HEK293 (cell line): ENCODE measurements at regions not wholly inside any gene's neighbourhood (a gene's known extent, or its start where the extent isn't known, plus 50 kb on each side); places are given as distances from the start of the nearest gene placed in this dataset.
"Not testable (repeated sequence)": the region's sequence is repeated elsewhere in the genome, so short reads cannot be mapped to it uniquely, and the experiment has no call there.

ENCODE experiments used
- CTCF ChIA-PET: fragments of 350-600 bp; formaldehyde crosslinking; extraction: SDS; loops from one replicate; lab custom pipeline; 2021; ENCODE audit warnings: antibody characterized with exemption; lab: Yijun Ruan, JAX
- POLR2A ChIA-PET: fragments of 300-600 bp; formaldehyde crosslinking; extraction: SDS; loops from one replicate; lab custom pipeline; 2020; ENCODE audit warnings: antibody characterized with exemption, inconsistent platforms; lab: Yijun Ruan, JAX
- H3K27ac ChIP-seq: fragments of 200-500 bp; sonication (Bioruptor generic); 2 replicates; pipeline ENCODE4 v1.5.1; 2014; ENCODE audit warnings: low read depth, low read length, control low read depth, inconsistent platforms; ENCODE audit errors: extremely low read depth
- H3K36me3 ChIP-seq, 2 experiments: fragments of 200-500 bp in 1 of 2; sonication (Bioruptor generic) in 1 of 2; 1 replicate in 1 of 2; 2 replicates in 1 of 2; pipeline ENCODE4 v1.5.1; 2014 to 2017; ENCODE audit warnings: inconsistent platforms in 2 of 2, low read length in 2 of 2; ENCODE audit not compliant: control insufficient read depth in 2 of 2, insufficient read depth in 1 of 2
- H3K4me1 ChIP-seq: fragments of 200-500 bp; sonication (Bioruptor generic); 2 replicates; pipeline ENCODE4 v1.5.1; 2014; ENCODE audit warnings: mild to moderate bottlenecking, low read length, inconsistent platforms; ENCODE audit not compliant: control insufficient read depth, insufficient read depth
- H3K4me3 ChIP-seq: 2 replicates; pipeline ENCODE4 v1.5.1; 2011; ENCODE audit warnings: low read depth, mild to moderate bottlenecking, control low read depth, low read length, moderate library complexity
- H3K9me3 ChIP-seq: fragments of 200-500 bp; sonication (Bioruptor generic); 2 replicates; pipeline ENCODE4 v1.5.1; 2014; ENCODE audit warnings: low read depth, low read length, inconsistent platforms; ENCODE audit not compliant: control insufficient read depth, insufficient read depth
- IKZF3 ChIP-seq: fragments of 450-650 bp; IDR thresholded peaks from 2 replicates; pipeline ENCODE4 v1.5.0; 2018; ENCODE audit warnings: missing biosample characterization, mild to moderate bottlenecking, missing genetic modification characterization, moderate library complexity
- MZF1 ChIP-seq: fragments of 450-650 bp; formaldehyde crosslinking; IDR thresholded peaks from 2 replicates; pipeline ENCODE4 v1.5.1; 2017; ENCODE audit warnings: missing biosample characterization, missing genetic modification characterization, borderline replicate concordance
- OSR2 ChIP-seq: fragments of 450-650 bp; formaldehyde crosslinking; IDR thresholded peaks from 2 replicates; pipeline ENCODE4 v1.5.1; 2016; ENCODE audit warnings: missing biosample characterization, missing genetic modification characterization
- OVOL3 ChIP-seq: fragments of 450-650 bp; formaldehyde crosslinking; IDR thresholded peaks from 2 replicates; pipeline ENCODE4 v1.5.1; 2016; ENCODE audit warnings: missing biosample characterization, missing genetic modification characterization
- PRDM6 ChIP-seq: fragments of 450-650 bp; formaldehyde crosslinking; IDR thresholded peaks from 2 replicates; pipeline ENCODE4 v1.5.1; 2017; ENCODE audit warnings: missing biosample characterization, missing genetic modification characterization
- SETDB1 ChIP-seq: IDR thresholded peaks from one replicate; pipeline ENCODE4 v1.6.1; 2017; ENCODE audit warnings: mild to moderate bottlenecking, low read length, moderate library complexity, mixed read lengths; ENCODE audit not compliant: insufficient read length
- ZNF112 ChIP-seq: fragments of 450-650 bp; formaldehyde crosslinking; IDR thresholded peaks from 2 replicates; pipeline ENCODE4 v1.5.0; 2017; ENCODE audit warnings: missing biosample characterization, missing genetic modification characterization
- ZNF221 ChIP-seq: fragments of 450-650 bp; formaldehyde crosslinking; IDR thresholded peaks from 2 replicates; pipeline ENCODE4 v1.5.1; 2017; ENCODE audit warnings: missing biosample characterization, missing genetic modification characterization, borderline replicate concordance
- ZNF248 ChIP-seq: fragments of 450-650 bp; formaldehyde crosslinking; IDR thresholded peaks from 2 replicates; pipeline ENCODE4 v1.5.1; 2017; ENCODE audit warnings: missing biosample characterization, missing genetic modification characterization
- ZNF280C ChIP-seq: fragments of 450-650 bp; formaldehyde crosslinking; IDR thresholded peaks from 2 replicates; pipeline ENCODE4 v1.5.1; 2016; ENCODE audit warnings: missing biosample characterization, missing genetic modification characterization
- ZNF302 ChIP-seq: fragments of 450-650 bp; formaldehyde crosslinking; IDR thresholded peaks from 2 replicates; pipeline ENCODE4 v1.5.1; 2016; ENCODE audit warnings: missing biosample characterization, missing genetic modification characterization, low read depth
- ZNF416 ChIP-seq: fragments of 450-650 bp; formaldehyde crosslinking; IDR thresholded peaks from 2 replicates; pipeline ENCODE4 v1.5.1; 2016; ENCODE audit warnings: missing biosample characterization, missing genetic modification characterization
- ZNF423 ChIP-seq: fragments of 450-650 bp; formaldehyde crosslinking; IDR thresholded peaks from 2 replicates; pipeline ENCODE4 v1.5.1; 2016; ENCODE audit warnings: missing biosample characterization, missing genetic modification characterization
- ZNF433 ChIP-seq: fragments of 450-650 bp; formaldehyde crosslinking; IDR thresholded peaks from 2 replicates; pipeline ENCODE4 v1.5.1; 2016; ENCODE audit warnings: missing biosample characterization, missing genetic modification characterization, low read depth
- ZNF544 ChIP-seq: fragments of 450-650 bp; formaldehyde crosslinking; IDR thresholded peaks from 2 replicates; pipeline ENCODE4 v1.5.0; 2017; ENCODE audit warnings: missing biosample characterization, missing genetic modification characterization
- ZNF560 ChIP-seq: fragments of 450-650 bp; formaldehyde crosslinking; IDR thresholded peaks from 2 replicates; pipeline ENCODE4 v1.5.1; 2017; ENCODE audit warnings: missing biosample characterization, missing genetic modification characterization, borderline replicate concordance
- ZNF610 ChIP-seq: fragments of 450-650 bp; formaldehyde crosslinking; IDR thresholded peaks from 2 replicates; pipeline ENCODE4 v1.5.1; 2016; ENCODE audit warnings: missing biosample characterization, missing genetic modification characterization, borderline replicate concordance
- ZNF660 ChIP-seq: fragments of 450-650 bp; IDR thresholded peaks from 2 replicates; pipeline ENCODE4 v1.5.1; 2018; ENCODE audit warnings: missing biosample characterization, mild to moderate bottlenecking, missing genetic modification characterization
- ZNF791 ChIP-seq: fragments of 450-650 bp; formaldehyde crosslinking; IDR thresholded peaks from 2 replicates; pipeline ENCODE4 v1.5.1; 2016; ENCODE audit warnings: missing biosample characterization, missing genetic modification characterization
- ZNF837 ChIP-seq: fragments of 450-650 bp; formaldehyde crosslinking; IDR thresholded peaks from 2 replicates; pipeline ENCODE4 v1.5.1; 2016; ENCODE audit warnings: missing biosample characterization, missing genetic modification characterization
- TF ChIP-seq, protein P1 (sequence below): fragments of 450-650 bp; formaldehyde crosslinking; IDR thresholded peaks from 2 replicates; pipeline ENCODE4 v1.5.1; 2017; ENCODE audit warnings: missing biosample characterization, missing genetic modification characterization
- TF ChIP-seq, protein P2 (sequence below): fragments of 450-650 bp; formaldehyde crosslinking; IDR thresholded peaks from 2 replicates; pipeline ENCODE4 v1.5.1; 2016; ENCODE audit warnings: missing biosample characterization, missing genetic modification characterization

DNA sequence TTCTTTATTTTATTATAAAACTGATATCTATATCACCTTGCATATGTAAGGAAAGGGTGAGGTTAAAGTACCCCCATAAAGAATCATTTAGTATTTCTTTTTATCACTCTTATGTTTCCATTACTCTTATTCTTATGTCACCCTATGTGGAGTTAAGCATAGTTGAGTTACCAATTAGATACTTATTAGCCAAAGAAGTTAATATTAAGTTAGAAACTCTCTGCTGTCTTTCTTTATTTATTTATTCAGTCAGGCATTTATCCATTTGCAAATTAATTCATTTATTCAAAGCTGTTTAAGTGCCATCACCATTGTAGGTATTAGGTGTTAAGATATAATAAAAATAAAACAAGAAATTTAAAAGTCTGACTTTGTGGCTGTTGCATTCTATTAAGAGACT is 1279.1 kb upstream of the CITED2 start:
- TF ChIP-seq ZNF423 (tag by site-specific recombination): no peak
- no peak for TF ChIP-seq ZNF544
- TF ChIP-seq PRDM6 (tag by site-specific recombination): no peak
- TF ChIP-seq OSR2 (tag by site-specific recombination): no peak
- TF ChIP-seq ZNF791 (tag by site-specific recombination): no peak
- no peak for TF ChIP-seq ZNF112 (tag by site-specific recombination)
- TF ChIP-seq IKZF3: no peak
- TF ChIP-seq ZNF837: no peak
- no peak for TF ChIP-seq ZNF660
- TF ChIP-seq, protein P1, sequence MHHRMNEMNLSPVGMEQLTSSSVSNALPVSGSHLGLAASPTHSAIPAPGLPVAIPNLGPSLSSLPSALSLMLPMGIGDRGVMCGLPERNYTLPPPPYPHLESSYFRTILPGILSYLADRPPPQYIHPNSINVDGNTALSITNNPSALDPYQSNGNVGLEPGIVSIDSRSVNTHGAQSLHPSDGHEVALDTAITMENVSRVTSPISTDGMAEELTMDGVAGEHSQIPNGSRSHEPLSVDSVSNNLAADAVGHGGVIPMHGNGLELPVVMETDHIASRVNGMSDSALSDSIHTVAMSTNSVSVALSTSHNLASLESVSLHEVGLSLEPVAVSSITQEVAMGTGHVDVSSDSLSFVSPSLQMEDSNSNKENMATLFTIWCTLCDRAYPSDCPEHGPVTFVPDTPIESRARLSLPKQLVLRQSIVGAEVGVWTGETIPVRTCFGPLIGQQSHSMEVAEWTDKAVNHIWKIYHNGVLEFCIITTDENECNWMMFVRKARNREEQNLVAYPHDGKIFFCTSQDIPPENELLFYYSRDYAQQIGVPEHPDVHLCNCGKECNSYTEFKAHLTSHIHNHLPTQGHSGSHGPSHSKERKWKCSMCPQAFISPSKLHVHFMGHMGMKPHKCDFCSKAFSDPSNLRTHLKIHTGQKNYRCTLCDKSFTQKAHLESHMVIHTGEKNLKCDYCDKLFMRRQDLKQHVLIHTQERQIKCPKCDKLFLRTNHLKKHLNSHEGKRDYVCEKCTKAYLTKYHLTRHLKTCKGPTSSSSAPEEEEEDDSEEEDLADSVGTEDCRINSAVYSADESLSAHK (tag by site-specific recombination): no peak
- TF ChIP-seq ZNF221: no peak
- TF ChIP-seq ZNF433 (tag by site-specific recombination): no peak
- no peak for TF ChIP-seq OVOL3 (tag by site-specific recombination)
- TF ChIP-seq, all 188 proteins: peak for 0
- Histone ChIP-seq H3K36me3 (no peaks in the 10 kb centered on the region), H3K9me3 (no peaks in the 10 kb centered on the region), H3K4me3 (no peak overlapping the region), H3K27ac (no peak overlapping the region), H3K4me1 (no peaks in the 10 kb centered on the region)
- POLR2A ChIA-PET: no interaction called here
- CTCF ChIA-PET: no interaction called here

- H3K27ac ChIP-seq, H3K36me3 ChIP-seq, H3K4me1 ChIP-seq, H3K9me3 ChIP-seq, POLR2A ChIA-PET, H3K4me3 ChIP-seq: not testable (repeated sequence)
- CTCF ChIA-PET: interaction anchor here (0.7 kb wide), 1 partner anchor 10 kb away, joined by 3 read pairs; no protein-coding TSS in a partner anchor
These were observed 1275.1 kb upstream of the CITED2 start for GRCh38 chr6:140649502-140649901.

DNA sequence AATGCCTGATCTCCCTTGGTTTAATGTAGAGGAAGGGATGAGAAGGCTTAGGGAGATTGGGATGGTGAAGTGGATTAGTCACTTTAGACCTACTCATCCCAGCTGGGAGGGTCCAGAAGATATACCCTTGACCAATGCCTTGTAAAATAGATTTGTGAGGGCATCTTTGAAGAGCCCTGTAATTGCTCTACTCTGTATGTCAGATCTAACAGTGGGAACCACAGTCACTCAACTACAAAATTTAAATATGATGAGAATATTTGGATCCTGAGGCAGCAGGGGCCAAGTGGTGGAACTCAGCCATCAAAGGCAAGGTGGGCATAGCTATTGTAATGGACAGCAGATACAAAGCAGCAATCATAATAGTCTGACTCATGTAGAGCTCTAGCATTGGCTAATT is 1272.9 kb upstream of the CITED2 start:
- POLR2A ChIA-PET, H3K4me1 ChIP-seq, H3K4me3 ChIP-seq, H3K27ac ChIP-seq, H3K36me3 ChIP-seq, H3K9me3 ChIP-seq: not testable (repeated sequence)
- peak; percentile 94 for TF ChIP-seq ZNF302 (tag by site-specific recombination)
- CTCF ChIA-PET: interaction anchor here (0.6 to 0.8 kb wide), 2 partner anchors 24 to 729 kb away, joined by 3 to 4 read pairs; no protein-coding TSS in a partner anchor

- Histone ChIP-seq H3K9me3 (no peaks in the 10 kb centered on the region), H3K4me1 (no peaks in the 10 kb centered on the region), H3K4me3 (no peak overlapping the region), H3K27ac (no peak overlapping the region), H3K36me3 (no peaks in the 10 kb centered on the region)
- ChIA-PET POLR2A (no interaction called here), CTCF (no interaction called here)
- no peak for TF ChIP-seq SETDB1
- TF ChIP-seq ZNF560: no peak
- TF ChIP-seq ZNF280C (tag by site-specific recombination): no peak
- TF ChIP-seq ZNF610 (tag by site-specific recombination): no peak
- no peak for TF ChIP-seq MZF1 (tag by site-specific recombination)
- TF ChIP-seq, protein P2, sequence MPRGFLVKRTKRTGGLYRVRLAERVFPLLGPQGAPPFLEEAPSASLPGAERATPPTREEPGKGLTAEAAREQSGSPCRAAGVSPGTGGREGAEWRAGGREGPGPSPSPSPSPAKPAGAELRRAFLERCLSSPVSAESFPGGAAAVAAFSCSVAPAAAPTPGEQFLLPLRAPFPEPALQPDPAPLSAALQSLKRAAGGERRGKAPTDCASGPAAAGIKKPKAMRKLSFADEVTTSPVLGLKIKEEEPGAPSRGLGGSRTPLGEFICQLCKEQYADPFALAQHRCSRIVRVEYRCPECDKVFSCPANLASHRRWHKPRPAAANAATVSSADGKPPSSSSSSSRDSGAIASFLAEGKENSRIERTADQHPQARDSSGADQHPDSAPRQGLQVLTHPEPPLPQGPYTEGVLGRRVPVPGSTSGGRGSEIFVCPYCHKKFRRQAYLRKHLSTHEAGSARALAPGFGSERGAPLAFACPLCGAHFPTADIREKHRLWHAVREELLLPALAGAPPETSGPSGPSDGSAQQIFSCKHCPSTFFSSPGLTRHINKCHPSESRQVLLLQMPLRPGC (tag by site-specific recombination): no peak
- no peak for TF ChIP-seq ZNF248 (tag by site-specific recombination)
- TF ChIP-seq ZNF112 (tag by site-specific recombination): no peak
- TF ChIP-seq ZNF416 (tag by site-specific recombination): no peak
These were observed 1269.6 kb upstream of the CITED2 start for GRCh38 chr6:140644017-140644416.
